DND-41 (cell line): ENCODE measurements at regions not wholly inside any gene's neighbourhood (a gene's known extent, or its start where the extent isn't known, plus 50 kb on each side); places are given as distances from the start of the nearest gene placed in this dataset.

Experiments used
- ATAC-seq: fragments of 200-7000 bp; cut with Tn5 transposase; 3 replicates; pipeline ENCODE4 v1.9.1; 2021; ENCODE audit warnings: low read depth; ENCODE audit not compliant: insufficient read depth
- DNase-seq: peaks from one replicate; pipeline ENCODE4 v3.0.0-alpha.2; 2020
- H2AFZ ChIP-seq: 2 replicates; pipeline ENCODE4 v1.6.0; 2012; ENCODE audit warnings: low read depth, low read length
- H3K27ac ChIP-seq: 2 replicates; pipeline ENCODE4 v1.5.1; 2012; ENCODE audit warnings: low read length, inconsistent platforms
- H3K27me3 ChIP-seq: fragments of 200-600 bp; sonication (generic); 2 replicates; pipeline ENCODE4 v1.6.0; 2012; ENCODE audit warnings: low read length, mild to moderate bottlenecking, inconsistent platforms; ENCODE audit not compliant: insufficient read depth, poor library complexity
- H3K36me3 ChIP-seq: 2 replicates; pipeline ENCODE4 v1.5.1; 2012; ENCODE audit warnings: low read length, inconsistent platforms; ENCODE audit not compliant: insufficient read depth
- H3K4me1 ChIP-seq: 2 replicates; pipeline ENCODE4 v1.5.1; 2012; ENCODE audit warnings: mild to moderate bottlenecking, low read length; ENCODE audit not compliant: insufficient read depth
- H3K4me2 ChIP-seq: 2 replicates; pipeline ENCODE4 v1.6.0; 2012; ENCODE audit warnings: mild to moderate bottlenecking, moderate library complexity, low read length, inconsistent platforms; ENCODE audit not compliant: insufficient read depth
- H3K4me3 ChIP-seq, 2 experiments: fragments of 200-600 bp in 1 of 2; shearing (Covaris generic) in 1 of 2; 2 replicates each; pipeline ENCODE4 v1.5.1; 2012 to 2016; ENCODE audit warnings: inconsistent platforms in 2 of 2, low read length in 2 of 2, mild to moderate bottlenecking in 2 of 2, low read depth in 1 of 2, moderate library complexity in 1 of 2
- H3K79me2 ChIP-seq: 2 replicates; pipeline ENCODE4 v1.6.0; 2012; ENCODE audit warnings: low read length, inconsistent platforms; ENCODE audit not compliant: insufficient read depth
- H3K9ac ChIP-seq: 2 replicates; pipeline ENCODE4 v1.6.0; 2012; ENCODE audit warnings: low read depth, mild to moderate bottlenecking, inconsistent platforms, low read length, moderate library complexity
- H3K9me3 ChIP-seq: 2 replicates; pipeline ENCODE4 v1.5.1; 2012; ENCODE audit warnings: low read length, moderate library complexity, mild to moderate bottlenecking, inconsistent platforms; ENCODE audit not compliant: insufficient read depth, severe bottlenecking
- H4K20me1 ChIP-seq: 2 replicates; pipeline ENCODE4 v1.6.0; 2012; ENCODE audit warnings: low read length; ENCODE audit not compliant: insufficient read depth
- EZH2 ChIP-seq: IDR thresholded peaks from 3 replicates; pipeline ENCODE4 v1.6.1; 2012; ENCODE audit warnings: borderline replicate concordance, low read depth, mild to moderate bottlenecking, moderate library complexity, low read length, inconsistent platforms; ENCODE audit not compliant: severe bottlenecking
- TF ChIP-seq, protein P1 (sequence below): IDR thresholded peaks from 2 replicates; pipeline ENCODE4 v1.5.1; 2012; ENCODE audit warnings: borderline replicate concordance, low read length, moderate library complexity, mild to moderate bottlenecking; ENCODE audit not compliant: poor library complexity, severe bottlenecking; ENCODE audit errors: extremely low read depth

DNA sequence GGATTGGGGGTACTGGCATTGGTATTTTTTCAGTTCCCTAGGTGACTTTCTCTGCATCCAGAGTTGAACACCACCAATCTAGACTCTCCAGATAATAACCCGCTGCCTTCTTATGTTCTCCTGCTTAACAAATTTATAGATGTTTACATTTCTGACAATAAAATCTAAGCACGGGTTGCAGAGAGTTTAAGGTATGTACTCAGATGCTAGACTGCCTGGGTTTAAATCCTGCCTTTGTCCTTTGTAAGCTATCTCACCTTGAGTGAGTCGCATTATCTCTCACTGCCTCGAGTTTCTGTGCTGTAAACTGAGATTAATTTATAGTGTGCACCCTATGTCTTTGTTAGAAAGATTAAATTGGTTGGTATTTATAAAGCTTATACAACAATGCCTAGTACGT is 131.4 kb upstream of the ARGLU1 start:
- Histone ChIP-seq H2AFZ (no peak overlapping the region), H4K20me1 (no peaks in the 10 kb centered on the region), H3K4me3 (no peak overlapping the region), H3K9me3 (no peaks in the 10 kb centered on the region), H3K27me3 (no peaks in the 10 kb centered on the region), H3K36me3 (no peaks in the 10 kb centered on the region), H3K79me2 (no peaks in the 10 kb centered on the region), H3K4me1 (no peaks in the 10 kb centered on the region), H3K9ac (no peak overlapping the region), H3K4me2 (no peak overlapping the region), H3K27ac (no peak overlapping the region)
- DNase-seq (no peak), ATAC-seq (no peak)
- no peak for TF ChIP-seq EZH2
- TF ChIP-seq, protein P1, sequence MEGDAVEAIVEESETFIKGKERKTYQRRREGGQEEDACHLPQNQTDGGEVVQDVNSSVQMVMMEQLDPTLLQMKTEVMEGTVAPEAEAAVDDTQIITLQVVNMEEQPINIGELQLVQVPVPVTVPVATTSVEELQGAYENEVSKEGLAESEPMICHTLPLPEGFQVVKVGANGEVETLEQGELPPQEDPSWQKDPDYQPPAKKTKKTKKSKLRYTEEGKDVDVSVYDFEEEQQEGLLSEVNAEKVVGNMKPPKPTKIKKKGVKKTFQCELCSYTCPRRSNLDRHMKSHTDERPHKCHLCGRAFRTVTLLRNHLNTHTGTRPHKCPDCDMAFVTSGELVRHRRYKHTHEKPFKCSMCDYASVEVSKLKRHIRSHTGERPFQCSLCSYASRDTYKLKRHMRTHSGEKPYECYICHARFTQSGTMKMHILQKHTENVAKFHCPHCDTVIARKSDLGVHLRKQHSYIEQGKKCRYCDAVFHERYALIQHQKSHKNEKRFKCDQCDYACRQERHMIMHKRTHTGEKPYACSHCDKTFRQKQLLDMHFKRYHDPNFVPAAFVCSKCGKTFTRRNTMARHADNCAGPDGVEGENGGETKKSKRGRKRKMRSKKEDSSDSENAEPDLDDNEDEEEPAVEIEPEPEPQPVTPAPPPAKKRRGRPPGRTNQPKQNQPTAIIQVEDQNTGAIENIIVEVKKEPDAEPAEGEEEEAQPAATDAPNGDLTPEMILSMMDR, result no peak

DNA sequence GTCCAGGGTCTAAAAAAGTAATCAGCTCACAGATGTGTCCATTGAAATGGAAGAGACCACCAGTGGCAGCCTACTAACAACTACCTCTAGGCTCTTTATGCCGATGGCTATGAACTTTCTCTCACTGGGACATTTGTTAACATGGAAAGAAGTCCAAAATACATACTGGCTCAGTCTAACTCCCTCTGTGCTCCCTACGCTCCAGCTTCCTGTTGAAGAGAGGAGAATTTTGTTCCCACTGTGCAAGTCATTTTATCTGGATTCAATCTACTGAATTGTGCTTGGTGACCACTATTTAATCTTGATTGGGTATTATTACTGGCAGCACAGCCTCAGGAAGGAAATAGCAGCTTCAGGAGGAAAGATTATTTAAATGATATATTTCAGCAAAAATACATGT is 128.8 kb upstream of the ARGLU1 start:
- Histone ChIP-seq H3K36me3 (no peaks in the 10 kb centered on the region), H3K9me3 (no peaks in the 10 kb centered on the region), H3K27ac (no peak overlapping the region), H3K4me3 (no peak overlapping the region), H3K79me2 (no peaks in the 10 kb centered on the region), H3K27me3 (no peaks in the 10 kb centered on the region), H4K20me1 (no peaks in the 10 kb centered on the region), H3K4me2 (no peak overlapping the region), H3K9ac (no peak overlapping the region), H3K4me1 (no peaks in the 10 kb centered on the region), H2AFZ (no peak overlapping the region)
- no peak for DNase-seq
- TF ChIP-seq, protein P1, result no peak
- TF ChIP-seq EZH2, result no peak
- ATAC-seq, result no peak

DNA sequence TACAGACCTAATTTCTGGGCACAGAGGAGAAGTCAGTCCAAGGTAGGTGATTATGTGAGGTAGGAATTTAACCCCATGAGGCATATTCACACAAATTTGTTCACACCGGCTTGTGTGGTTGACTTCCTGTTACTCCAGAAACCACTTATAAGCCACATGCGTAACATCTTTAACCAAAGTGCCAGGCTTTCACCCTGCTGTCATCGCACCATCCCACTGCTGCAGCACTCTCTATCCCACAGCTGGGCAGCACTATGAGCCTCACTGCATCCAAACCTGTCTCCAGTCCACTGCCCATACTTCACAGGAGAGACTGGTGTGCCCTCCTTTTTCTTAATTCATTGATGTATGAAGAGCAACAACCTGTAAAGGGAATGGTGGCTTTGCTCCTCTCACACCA is 128.2 kb upstream of the ARGLU1 start:
- Histone ChIP-seq H3K79me2 (no peaks in the 10 kb centered on the region), H2AFZ (no peak overlapping the region), H3K27ac (no peak overlapping the region), H3K9me3 (no peaks in the 10 kb centered on the region), H3K9ac (no peak overlapping the region), H4K20me1 (no peaks in the 10 kb centered on the region), H3K4me3 (no peak overlapping the region), H3K4me1 (no peaks in the 10 kb centered on the region), H3K36me3 (no peaks in the 10 kb centered on the region), H3K4me2 (no peak overlapping the region), H3K27me3 (no peaks in the 10 kb centered on the region)
- ATAC-seq, result peak; percentile 56; the same call in 2 of the 3 replicates
- no peak for DNase-seq
- TF ChIP-seq, protein P1, result no peak
- no peak for TF ChIP-seq EZH2

DNA sequence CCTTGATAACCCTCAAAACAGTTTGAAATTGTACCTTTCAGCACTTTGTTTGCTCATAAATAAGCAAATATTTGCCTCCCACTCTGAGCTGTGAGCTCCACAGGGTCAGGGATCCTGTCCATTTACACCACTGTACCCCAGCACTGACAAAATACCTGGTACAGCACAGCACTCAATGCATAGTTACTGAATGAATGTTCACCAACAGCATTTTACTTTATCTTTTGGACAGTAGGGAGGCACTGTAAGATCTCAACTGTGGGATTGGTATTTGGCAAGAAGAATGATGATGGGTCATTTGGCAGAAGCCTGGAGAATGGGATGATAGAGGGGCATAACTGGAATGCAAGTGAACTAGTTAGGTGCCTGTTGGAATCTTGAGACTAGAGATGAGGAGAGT is 127.2 kb upstream of the ARGLU1 start:
- ATAC-seq, result no peak
- Histone ChIP-seq H3K4me2 (no peak overlapping the region), H3K4me1 (no peaks in the 10 kb centered on the region), H4K20me1 (no peaks in the 10 kb centered on the region), H3K9me3 (no peaks in the 10 kb centered on the region), H3K79me2 (no peaks in the 10 kb centered on the region), H3K36me3 (no peaks in the 10 kb centered on the region), H2AFZ (no peak overlapping the region), H3K27me3 (no peaks in the 10 kb centered on the region), H3K27ac (no peak overlapping the region), H3K4me3 (no peak overlapping the region), H3K9ac (no peak overlapping the region)
- no peak for DNase-seq
- TF ChIP-seq, protein P1, result no peak
- no peak for TF ChIP-seq EZH2
